Body of pancreas (tissue), 4 donors: ENCODE measurements at regions not wholly inside any gene's neighbourhood (a gene's known extent, or its start where the extent isn't known, plus 50 kb on each side); places are given as distances from the start of the nearest gene placed in this dataset.

Experiments
- ATAC-seq: fragments of 150-250 bp; one replicate; pipeline ENCODE4 v1.9.1; 2016
- DNase-seq, 4 donors: peaks; one replicate each; pipeline ENCODE4 v3.0.0-alpha.2; 2019
- H3K27ac ChIP-seq, 4 donors: fragments of 200-600 bp; sonication (generic); 1 replicate in 3 of 4; 2 replicates in 1 of 4; pipeline versions ENCODE4 v1.5.1 to v1.6.1; 2016 to 2019; ENCODE audit warnings: mild to moderate bottlenecking in 1 of 4, mixed read lengths in 1 of 4, moderate library complexity in 1 of 4
- H3K27me3 ChIP-seq, 2 donors: fragments of 200-600 bp; sonication (generic); one replicate each; pipeline ENCODE4 v1.6.0; 2016; ENCODE audit warnings: mild to moderate bottlenecking in 1 of 2
- H3K36me3 ChIP-seq, 2 donors: fragments of 200-600 bp; sonication (generic); replicated peaks in 1 of 2; 2 replicates each; pipeline ENCODE4 v1.5.1; 2016; ENCODE audit warnings: low read depth in 2 of 2; ENCODE audit not compliant: insufficient read depth in 1 of 2
- H3K4me1 ChIP-seq: fragments of 200-600 bp; sonication (generic); one replicate; pipeline ENCODE4 v1.6.0; 2016
- H3K4me3 ChIP-seq, 2 donors: fragments of 200-600 bp; sonication (generic); 1 replicate in 1 of 2; 2 replicates in 1 of 2; pipeline ENCODE4 v1.5.1; 2016 to 2019
- H3K9me3 ChIP-seq, 3 donors: fragments of 200-600 bp; sonication (generic); 1 replicate in 2 of 3; 2 replicates in 1 of 3; pipeline ENCODE4 v1.5.1; 2016
- CTCF ChIP-seq, 7 experiments: fragments of 450-650 bp in 4 of 7; fragments of 200-600 bp in 3 of 7; sonication (generic) in 3 of 7; IDR thresholded peaks; one replicate each; pipeline ENCODE4 v1.5.1; 2016 to 2019; ENCODE audit warnings: antibody characterized with exemption in 7 of 7
- POLR2A ChIP-seq, 3 donors: fragments of 450-650 bp; IDR thresholded peaks; one replicate each; pipeline ENCODE4 v1.6.1; 2016; ENCODE audit warnings: antibody characterized with exemption in 3 of 3, mild to moderate bottlenecking in 2 of 3
- WGBS, 2 donors: methylation state at CpG; one replicate each; pipeline ENCODE4 v1.1.5; 2017; 5-methylcytosine and 5-hydroxymethylcytosine counted together
- intact Hi-C: fragments of 100-400 bp; cut with DNase I; formaldehyde crosslinking; loops from one replicate; pipeline ENCODE4 v1.15.1; 2023

GRCh38 chr3:16825617-16826204 lies 59.0 kb upstream of the PLCL2 start:
- DNase-seq = no peak
- Histone ChIP-seq H3K4me3 (no peak overlapping the region), H3K27ac (no peak overlapping the region), H3K9me3 (no peaks in the 10 kb centered on the region), H3K27me3 (no peaks in the 10 kb centered on the region), H3K4me1 (peaks cover 4% of the 10 kb centered on the region), H3K36me3 (no peaks in the 10 kb centered on the region)
- intact Hi-C loops = no loop called here
- ATAC-seq = no peak
- WGBS, 2 donors = 74 to 80% methylated on average over 5 of the region's 5 CpGs
- TF ChIP-seq POLR2A (IDR thresholded peaks at IDR 0.05) (no peak), CTCF (IDR thresholded peaks at IDR 0.05) (no peak)

GRCh38 chr3:16828815-16829214 lies 55.9 kb upstream of the PLCL2 start:
- peak; percentile 82 for ATAC-seq
- no peak overlapping the region for H3K27ac ChIP-seq

GRCh38 chr3:16831846-16832245 lies 52.9 kb upstream of the PLCL2 start:
- H3K36me3 ChIP-seq = no peaks in the 10 kb centered on the region
- peaks cover 15% of the 10 kb centered on the region for H3K4me1 ChIP-seq
- H3K9me3 ChIP-seq = no peaks in the 10 kb centered on the region
- ATAC-seq (no peak), DNase-seq (no peak)
- intact Hi-C loops = no loop called here
- no peaks in the 10 kb centered on the region for H3K27me3 ChIP-seq
- WGBS, 2 donors = 96 to 97% methylated on average over 4 of the region's 4 CpGs
- no peak overlapping the region for H3K4me3 ChIP-seq
- H3K27ac ChIP-seq = no peak overlapping the region
- TF ChIP-seq CTCF (IDR thresholded peaks at IDR 0.05) = no peak
- TF ChIP-seq POLR2A (IDR thresholded peaks at IDR 0.05) = no peak

More at GRCh38 chr3:16828815-16829214, 55.9 kb upstream of the PLCL2 start:
- intact Hi-C loops = no loop called here
- peak in 6 of 7 experiments; percentile 31 to 75 (median 60) for TF ChIP-seq CTCF (IDR thresholded peaks at IDR 0.05)
- TF ChIP-seq POLR2A (IDR thresholded peaks at IDR 0.05) = no peak
- H3K36me3 ChIP-seq = no peaks in the 10 kb centered on the region
- WGBS, 2 donors = 21 to 27% methylated on average over 3 of the region's 3 CpGs
- H3K27me3 ChIP-seq = no peaks in the 10 kb centered on the region
- no peak overlapping the region for H3K4me3 ChIP-seq
- H3K9me3 ChIP-seq = no peaks in the 10 kb centered on the region
- DNase-seq = peak; percentile 53 to 81 (median 72)
- H3K4me1 ChIP-seq = peaks cover 4% of the 10 kb centered on the region

- peaks cover 35% of the 10 kb centered on the region for H3K4me1 ChIP-seq
- no peak for TF ChIP-seq POLR2A (IDR thresholded peaks at IDR 0.05)
- peak in 1 of 7 experiments; percentile 3 for TF ChIP-seq CTCF (IDR thresholded peaks at IDR 0.05)
- H3K9me3 ChIP-seq = no peaks in the 10 kb centered on the region
- H3K4me3 ChIP-seq = no peak overlapping the region
- H3K27me3 ChIP-seq = no peaks in the 10 kb centered on the region
- 72 to 87% methylated on average over 4 of the region's 4 CpGs for WGBS, 2 donors
- intact Hi-C loops = no loop called here
- DNase-seq (no peak), ATAC-seq (no peak)
- H3K36me3 ChIP-seq = no peaks in the 10 kb centered on the region
- H3K27ac ChIP-seq = no peak overlapping the region
Measured at GRCh38 chr3:16834214-16834613, 50.5 kb upstream of the PLCL2 start.

- ATAC-seq = no peak
- 97 to 98% methylated on average over 2 of the region's 2 CpGs for WGBS, 2 donors
- TF ChIP-seq CTCF (IDR thresholded peaks at IDR 0.05) (no peak), POLR2A (IDR thresholded peaks at IDR 0.05) (no peak)
Measured at GRCh38 chr3:16834753-16835152, 50.0 kb upstream of the PLCL2 start.

More at GRCh38 chr3:16834753-16835152, 50.0 kb upstream of the PLCL2 start:
- no peaks in the 10 kb centered on the region for H3K27me3 ChIP-seq
- H3K36me3 ChIP-seq = no peaks in the 10 kb centered on the region
- H3K4me3 ChIP-seq = no peak overlapping the region
- intact Hi-C loops = no loop called here
- H3K27ac ChIP-seq = no peak overlapping the region
- peaks cover 40% of the 10 kb centered on the region for H3K4me1 ChIP-seq
- H3K9me3 ChIP-seq = no peaks in the 10 kb centered on the region
- peak in 1 of 4 donors; percentile 19 for DNase-seq
